H9 (cell line): ENCODE measurements at regions not wholly inside any gene's neighbourhood (a gene's known extent, or its start where the extent isn't known, plus 50 kb on each side); places are given as distances from the start of the nearest gene placed in this dataset.

Experiments
- DNase-seq: peaks from one replicate; pipeline ENCODE4 v3.0.0-alpha.2; 2017
- H2AFZ ChIP-seq: one replicate; pipeline ENCODE4 v1.6.1; 2013; ENCODE audit warnings: mild to moderate bottlenecking, low read length, control low read depth, moderate library complexity
- H2AK5ac ChIP-seq: 2 replicates; pipeline ENCODE4 v1.6.1; 2013; ENCODE audit warnings: low read length, control low read depth, mixed read lengths; ENCODE audit not compliant: insufficient read length
- H2BK120ac ChIP-seq: one replicate; pipeline ENCODE4 v1.6.1; 2013; ENCODE audit warnings: low read depth, mild to moderate bottlenecking, low read length, control low read depth, inconsistent platforms; ENCODE audit not compliant: poor library complexity, severe bottlenecking
- H2BK12ac ChIP-seq: 2 replicates; pipeline ENCODE4 v1.6.1; 2013; ENCODE audit warnings: low read length, control low read depth, mixed read lengths, low read depth; ENCODE audit not compliant: insufficient read length
- H2BK15ac ChIP-seq: 2 replicates; pipeline ENCODE4 v1.6.1; 2013; ENCODE audit warnings: low read depth, low read length, control low read depth
- H2BK20ac ChIP-seq: one replicate; pipeline ENCODE4 v1.6.1; 2013; ENCODE audit warnings: low read depth, mild to moderate bottlenecking, low read length, control low read depth, inconsistent platforms; ENCODE audit not compliant: poor library complexity, severe bottlenecking
- H2BK5ac ChIP-seq: 2 replicates; pipeline ENCODE4 v1.6.1; 2013; ENCODE audit warnings: low read length, control low read depth, mixed read lengths; ENCODE audit not compliant: insufficient read length
- H3K14ac ChIP-seq: 2 replicates; pipeline ENCODE4 v1.6.1; 2013; ENCODE audit warnings: low read length, control low read depth; ENCODE audit not compliant: insufficient read depth
- H3K18ac ChIP-seq: 2 replicates; pipeline ENCODE4 v1.6.1; 2013; ENCODE audit warnings: low read depth, mild to moderate bottlenecking, mixed read lengths, low read length, control low read depth; ENCODE audit not compliant: insufficient read length
- H3K23ac ChIP-seq: 2 replicates; pipeline ENCODE4 v1.6.1; 2013; ENCODE audit warnings: low read length, control low read depth, mixed read lengths, low read depth; ENCODE audit not compliant: insufficient read length
- H3K23me2 ChIP-seq: 2 replicates; pipeline ENCODE4 v1.6.1; 2013; ENCODE audit warnings: low read depth, mild to moderate bottlenecking, mixed read lengths, low read length, control low read depth; ENCODE audit not compliant: insufficient read length, poor library complexity, severe bottlenecking
- H3K27ac ChIP-seq: 2 replicates; pipeline ENCODE4 v1.5.1; 2013; ENCODE audit warnings: low read length, control low read depth, mixed read lengths, low read depth; ENCODE audit not compliant: insufficient read length
- H3K27me3 ChIP-seq: 2 replicates; pipeline ENCODE4 v1.6.1; 2013; ENCODE audit warnings: low read length, control low read depth, inconsistent platforms; ENCODE audit not compliant: insufficient read depth
- H3K4ac ChIP-seq: 2 replicates; pipeline ENCODE4 v1.6.1; 2013; ENCODE audit warnings: low read depth, mild to moderate bottlenecking, control low read depth, inconsistent platforms, low read length, moderate library complexity
- H3K4me1 ChIP-seq: 2 replicates; pipeline ENCODE4 v1.6.1; 2013; ENCODE audit warnings: low read length, control low read depth, inconsistent platforms; ENCODE audit not compliant: insufficient read depth
- H3K4me2 ChIP-seq: 2 replicates; pipeline ENCODE4 v1.6.1; 2013; ENCODE audit warnings: low read length, control low read depth, mixed read lengths; ENCODE audit not compliant: insufficient read length, insufficient read depth
- H3K56ac ChIP-seq: 2 replicates; pipeline ENCODE4 v1.6.1; 2013; ENCODE audit warnings: low read depth, mild to moderate bottlenecking, mixed read lengths, low read length, control low read depth; ENCODE audit not compliant: insufficient read length
- H3K79me1 ChIP-seq: 2 replicates; pipeline ENCODE4 v1.6.1; 2013; ENCODE audit warnings: low read depth, mild to moderate bottlenecking, moderate library complexity, low read length, control low read depth, inconsistent platforms; ENCODE audit not compliant: insufficient read depth, poor library complexity, severe bottlenecking
- H3K79me2 ChIP-seq: 2 replicates; pipeline ENCODE4 v1.6.1; 2013; ENCODE audit warnings: low read length, control low read depth, inconsistent platforms; ENCODE audit not compliant: insufficient read depth
- H3K9ac ChIP-seq: 2 replicates; pipeline ENCODE4 v1.6.1; 2013; ENCODE audit warnings: low read length, control low read depth, mixed read lengths; ENCODE audit not compliant: insufficient read length; ENCODE audit errors: extremely low read depth
- H3K9me3 ChIP-seq: one replicate; pipeline ENCODE4 v1.6.1; 2013; ENCODE audit warnings: low read depth, low read length, inconsistent platforms; ENCODE audit not compliant: control insufficient read depth
- H3T11ph ChIP-seq: one replicate; pipeline ENCODE4 v1.6.1; 2013; ENCODE audit warnings: mild to moderate bottlenecking, low read length, control low read depth, inconsistent platforms
- H4K20me1 ChIP-seq: one replicate; pipeline ENCODE4 v1.6.1; 2013; ENCODE audit not compliant: control insufficient read depth, insufficient read length, insufficient read depth
- H4K5ac ChIP-seq: 2 replicates; pipeline ENCODE4 v1.6.1; 2013; ENCODE audit warnings: low read depth, mild to moderate bottlenecking, mixed read lengths, low read length, control low read depth; ENCODE audit not compliant: insufficient read length
- H4K8ac ChIP-seq: replicated peaks from 2 replicates; pipeline ENCODE4 v1.6.1; 2013; ENCODE audit warnings: low read length, control low read depth, mixed read lengths, low read depth; ENCODE audit not compliant: insufficient read length
- H4K91ac ChIP-seq: 2 replicates; pipeline ENCODE4 v1.6.1; 2013; ENCODE audit warnings: low read depth, mild to moderate bottlenecking, moderate library complexity, mixed read lengths, low read length, control low read depth; ENCODE audit not compliant: insufficient read length
- H3K27ac Mint-ChIP-seq, 3 experiments: 2 replicates in 2 of 3; 3 replicates in 1 of 3; pipeline ENCODE4 v1.8.0; 2020 to 2021; ENCODE audit warnings: mixed read lengths in 3 of 3, mild to moderate bottlenecking in 1 of 3, moderate library complexity in 1 of 3
- H3K27me3 Mint-ChIP-seq: 2 replicates; pipeline ENCODE4 v1.8.0; 2021; ENCODE audit warnings: low read depth, mild to moderate bottlenecking, moderate library complexity, mixed read lengths
- H3K36me3 Mint-ChIP-seq, 3 experiments: 2 replicates in 2 of 3; 3 replicates in 1 of 3; pipeline ENCODE4 v1.8.0; 2020 to 2021; ENCODE audit warnings: low read depth in 3 of 3, mixed read lengths in 3 of 3; ENCODE audit not compliant: insufficient read depth in 1 of 3
- H3K4me1 Mint-ChIP-seq, 2 experiments: 2 replicates each; pipeline ENCODE4 v1.8.0; 2020; ENCODE audit warnings: mixed read lengths in 2 of 2
- H3K4me3 Mint-ChIP-seq, 2 experiments: 2 replicates in 1 of 2; 3 replicates in 1 of 2; pipeline ENCODE4 v1.8.0; 2020 to 2021; ENCODE audit warnings: mild to moderate bottlenecking in 2 of 2, mixed read lengths in 2 of 2, moderate library complexity in 1 of 2
- H3K9me3 Mint-ChIP-seq, 2 experiments: 2 replicates in 1 of 2; 3 replicates in 1 of 2; pipeline ENCODE4 v1.8.0; 2020; ENCODE audit warnings: mild to moderate bottlenecking in 2 of 2, mixed read lengths in 2 of 2, moderate library complexity in 1 of 2
- WGBS: extraction: QIAGEN DNeasy Blood & Tissue Kit; methylation state at CpG from one replicate; pipeline ENCODE4 v1.1.7; 2013; ENCODE audit warnings: missing lambda C conversion rate, low lambda C conversion rate, mixed read lengths; ENCODE audit not compliant: insufficient read length; ENCODE audit errors: extremely low coverage; 5-methylcytosine and 5-hydroxymethylcytosine counted together
- TF ChIP-seq, protein P1 (sequence below): fragments of 200-600 bp; sonication (generic); conservative IDR thresholded peaks from 3 replicates; pipeline ENCODE4 v1.8.0; 2021; ENCODE audit warnings: antibody characterized with exemption, mild to moderate bottlenecking

DNA sequence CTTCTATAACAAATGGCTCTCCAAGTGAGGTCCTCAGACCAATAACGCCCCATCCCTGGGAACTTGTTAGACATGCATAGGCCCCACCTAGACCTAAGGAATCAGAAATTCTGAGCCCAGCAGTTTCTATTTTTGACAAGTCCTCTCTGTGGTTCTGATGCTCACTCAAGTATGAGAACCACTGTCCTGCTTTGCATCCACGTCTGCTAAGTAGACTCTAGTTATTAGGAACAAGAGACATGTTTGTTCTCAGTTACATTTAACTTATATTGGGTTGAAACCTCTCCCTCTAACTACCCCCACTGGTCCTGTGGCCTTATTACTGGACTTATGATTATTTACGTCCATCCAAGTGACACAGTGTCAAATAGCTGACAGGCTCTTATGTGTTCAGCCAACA lies 70.3 kb downstream of the TMEM17 start:
- Histone ChIP-seq H4K5ac (no peak overlapping the region), H4K8ac (no peak overlapping the region), H3K9me3 (no peaks in the 10 kb centered on the region), H2BK20ac (no peak overlapping the region), H2AFZ (no peak overlapping the region), H2BK15ac (no peak overlapping the region), H3K4me1 (no peaks in the 10 kb centered on the region), H3K23ac (no peak overlapping the region), H3K23me2 (peaks cover 3% of the 10 kb centered on the region), H3K79me2 (no peaks in the 10 kb centered on the region), H2BK5ac (no peak overlapping the region), H3K9ac (no peak overlapping the region), H3K18ac (no peak overlapping the region), H3K4ac (no peak overlapping the region), H4K91ac (no peak overlapping the region), H3K4me2 (no peak overlapping the region), H4K20me1 (no peaks in the 10 kb centered on the region), H3K27ac (no peak overlapping the region), H3K56ac (no peak overlapping the region), H3K79me1 (no peaks in the 10 kb centered on the region), H3K14ac (no peak overlapping the region), H2BK120ac (no peak overlapping the region), H2BK12ac (no peak overlapping the region), H3T11ph (no peak overlapping the region), H2AK5ac (no peak overlapping the region), H3K27me3 (no peaks in the 10 kb centered on the region)
- H3K27me3 Mint-ChIP-seq = peaks cover 3% of the 10 kb centered on the region
- TF ChIP-seq, protein P1, sequence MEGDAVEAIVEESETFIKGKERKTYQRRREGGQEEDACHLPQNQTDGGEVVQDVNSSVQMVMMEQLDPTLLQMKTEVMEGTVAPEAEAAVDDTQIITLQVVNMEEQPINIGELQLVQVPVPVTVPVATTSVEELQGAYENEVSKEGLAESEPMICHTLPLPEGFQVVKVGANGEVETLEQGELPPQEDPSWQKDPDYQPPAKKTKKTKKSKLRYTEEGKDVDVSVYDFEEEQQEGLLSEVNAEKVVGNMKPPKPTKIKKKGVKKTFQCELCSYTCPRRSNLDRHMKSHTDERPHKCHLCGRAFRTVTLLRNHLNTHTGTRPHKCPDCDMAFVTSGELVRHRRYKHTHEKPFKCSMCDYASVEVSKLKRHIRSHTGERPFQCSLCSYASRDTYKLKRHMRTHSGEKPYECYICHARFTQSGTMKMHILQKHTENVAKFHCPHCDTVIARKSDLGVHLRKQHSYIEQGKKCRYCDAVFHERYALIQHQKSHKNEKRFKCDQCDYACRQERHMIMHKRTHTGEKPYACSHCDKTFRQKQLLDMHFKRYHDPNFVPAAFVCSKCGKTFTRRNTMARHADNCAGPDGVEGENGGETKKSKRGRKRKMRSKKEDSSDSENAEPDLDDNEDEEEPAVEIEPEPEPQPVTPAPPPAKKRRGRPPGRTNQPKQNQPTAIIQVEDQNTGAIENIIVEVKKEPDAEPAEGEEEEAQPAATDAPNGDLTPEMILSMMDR = no peak
- H3K9me3 Mint-ChIP-seq = peaks cover 0 to 2% of the 10 kb centered on the region in 2 experiments; a peak in 3 of 5 replicates
- no peaks in the 10 kb centered on the region for H3K36me3 Mint-ChIP-seq
- no CpG with 5 or more reads among the region's 3 CpGs for WGBS
- no peak for DNase-seq
- no peaks in the 10 kb centered on the region for H3K4me1 Mint-ChIP-seq
- no peak overlapping the region for H3K27ac Mint-ChIP-seq
- H3K4me3 Mint-ChIP-seq = no peak overlapping the region
